Chondrocyte (in vitro differentiated cells): ENCODE measurements at regions not wholly inside any gene's neighbourhood (a gene's known extent, or its start where the extent isn't known, plus 50 kb on each side); places are given as distances from the start of the nearest gene placed in this dataset.

Source experiments
- DNase-seq: peaks from one replicate; pipeline ENCODE4 v3.0.0; 2021; ENCODE audit warnings: mixed read lengths, low spot score
- H3K27ac Mint-ChIP-seq: one replicate; pipeline ENCODE4 v1.8.0; 2021; ENCODE audit warnings: mild to moderate bottlenecking, moderate library complexity, mixed read lengths; ENCODE audit not compliant: unreplicated experiment
- H3K27me3 Mint-ChIP-seq: 2 replicates; pipeline ENCODE4 v1.8.0; 2021; ENCODE audit warnings: low read depth, mixed read lengths
- H3K36me3 Mint-ChIP-seq: 2 replicates; pipeline ENCODE4 v1.8.0; 2021; ENCODE audit warnings: low read depth, mixed read lengths
- H3K4me1 Mint-ChIP-seq: 2 replicates; pipeline ENCODE4 v1.8.0; 2021; ENCODE audit warnings: low read depth, mild to moderate bottlenecking, mixed read lengths
- H3K4me3 Mint-ChIP-seq: one replicate; pipeline ENCODE4 v1.8.0; 2021; ENCODE audit warnings: mild to moderate bottlenecking, moderate library complexity, mixed read lengths; ENCODE audit not compliant: unreplicated experiment
- H3K9me3 Mint-ChIP-seq: 2 replicates; pipeline ENCODE4 v1.8.0; 2021; ENCODE audit warnings: low read depth, mixed read lengths
- CTCF ChIP-seq: fragments of 200-600 bp; sonication (generic); IDR thresholded peaks from 2 replicates; pipeline ENCODE4 v1.5.0; 2021; ENCODE audit warnings: antibody characterized with exemption, mild to moderate bottlenecking, moderate library complexity

- H3K27me3 Mint-ChIP-seq = no peaks in the 10 kb centered on the region
- H3K9me3 Mint-ChIP-seq = peaks cover 11% of the 10 kb centered on the region
- H3K36me3 Mint-ChIP-seq = no peaks in the 10 kb centered on the region
- H3K4me1 Mint-ChIP-seq = no peaks in the 10 kb centered on the region
- no peak overlapping the region for H3K4me3 Mint-ChIP-seq
- H3K27ac Mint-ChIP-seq = no peak overlapping the region
- no peak for DNase-seq
- TF ChIP-seq CTCF = no peak
Measured at GRCh38 chrX:973010-973632, 239.3 kb downstream of the CRLF2 start.

GRCh38 chrX:968148-968965 is 244.1 kb downstream of the CRLF2 start:
- no peak overlapping the region for H3K27ac Mint-ChIP-seq
- no peaks in the 10 kb centered on the region for H3K4me1 Mint-ChIP-seq
- H3K36me3 Mint-ChIP-seq = no peaks in the 10 kb centered on the region
- peaks cover 6% of the 10 kb centered on the region for H3K27me3 Mint-ChIP-seq
- no peak for DNase-seq
- H3K4me3 Mint-ChIP-seq = no peak overlapping the region
- TF ChIP-seq CTCF = no peak
- H3K9me3 Mint-ChIP-seq = no peaks in the 10 kb centered on the region

GRCh38 chrX:966396-967070 is 245.9 kb downstream of the CRLF2 start:
- no peak for TF ChIP-seq CTCF
- Mint-ChIP-seq H3K27me3 (peaks cover 6% of the 10 kb centered on the region), H3K4me3 (no peak overlapping the region), H3K27ac (no peak overlapping the region), H3K36me3 (no peaks in the 10 kb centered on the region), H3K9me3 (no peaks in the 10 kb centered on the region), H3K4me1 (no peaks in the 10 kb centered on the region)
- no peak for DNase-seq

- TF ChIP-seq CTCF = no peak
- no peaks in the 10 kb centered on the region for H3K4me1 Mint-ChIP-seq
- no peak overlapping the region for H3K27ac Mint-ChIP-seq
- H3K9me3 Mint-ChIP-seq = no peaks in the 10 kb centered on the region
- no peak for DNase-seq
- no peaks in the 10 kb centered on the region for H3K36me3 Mint-ChIP-seq
- H3K4me3 Mint-ChIP-seq = no peak overlapping the region
- H3K27me3 Mint-ChIP-seq = peaks cover 13% of the 10 kb centered on the region
Measured at GRCh38 chrX:964831-965416, 247.5 kb downstream of the CRLF2 start.

- Mint-ChIP-seq H3K9me3 (no peaks in the 10 kb centered on the region), H3K36me3 (no peaks in the 10 kb centered on the region), H3K27me3 (peaks cover 14% of the 10 kb centered on the region), H3K27ac (no peak overlapping the region), H3K4me1 (no peaks in the 10 kb centered on the region), H3K4me3 (no peak overlapping the region)
- no peak for TF ChIP-seq CTCF
- no peak for DNase-seq
Measured at GRCh38 chrX:960821-961220, 251.6 kb downstream of the CRLF2 start.
